Endothelial cell of umbilical vein (primary cell): ENCODE measurements at regions not wholly inside any gene's neighbourhood (a gene's known extent, or its start where the extent isn't known, plus 50 kb on each side); places are given as distances from the start of the nearest gene placed in this dataset.

Experiments used
- BruUV-seq: library from RNA; stranded (reverse); fragments of 400-500 nt; replicated peaks from 2 replicates; lab custom pipeline; 2021; lab: Mats Ljungman, UMichigan
- CTCF ChIA-PET: fragments of 300-600, 350-600 bp; sonication (Branson Sonifier 250); formaldehyde crosslinking; loops from one replicate; lab custom pipeline; 2021; ENCODE audit warnings: antibody characterized with exemption, inconsistent platforms; lab: Charles Lee
- POLR2A ChIA-PET: fragments of 300-600, 350-600 bp; sonication (Branson Sonifier 250); formaldehyde crosslinking; loops from one replicate; lab custom pipeline; 2021; ENCODE audit warnings: antibody characterized with exemption, inconsistent platforms; lab: Charles Lee
- DNase-seq: peaks from one replicate; pipeline ENCODE4 v3.0.0-alpha.2; 2011; ENCODE audit warnings: low read depth, low spot score
- FAIRE-seq: peaks from 2 replicates; lab custom pipeline; 2011; peaks lifted over from hg19 to GRCh38; lab: Jason Lieb, UNC
- H2AFZ ChIP-seq: 2 replicates; pipeline ENCODE4 v1.6.0; 2012; ENCODE audit warnings: low read depth, low read length, control low read depth, inconsistent platforms
- H3K27ac ChIP-seq: 2 replicates; pipeline ENCODE4 v1.5.1; 2011; ENCODE audit warnings: low read depth, mild to moderate bottlenecking, control low read depth, low read length, moderate library complexity; ENCODE audit not compliant: insufficient read depth
- H3K27me3 ChIP-seq, 2 experiments: 2 replicates each; pipeline versions ENCODE4 v1.6.0 to v1.6.1; 2011; ENCODE audit warnings: low read length in 2 of 2, mixed read lengths in 1 of 2; ENCODE audit not compliant: control insufficient read depth in 2 of 2, insufficient read depth in 2 of 2
- H3K36me3 ChIP-seq, 2 experiments: 2 replicates in 1 of 2; 3 replicates in 1 of 2; pipeline ENCODE4 v1.5.1; 2011; ENCODE audit warnings: low read length in 2 of 2, mild to moderate bottlenecking in 1 of 2, moderate library complexity in 1 of 2; ENCODE audit not compliant: control insufficient read depth in 2 of 2, insufficient read depth in 2 of 2; ENCODE audit errors: extremely low read depth in 1 of 2
- H3K4me1 ChIP-seq: 3 replicates; pipeline ENCODE4 v1.5.1; 2011; ENCODE audit warnings: mild to moderate bottlenecking, low read length; ENCODE audit not compliant: control insufficient read depth, insufficient read depth; ENCODE audit errors: extremely low read depth
- H3K4me2 ChIP-seq: 2 replicates; pipeline ENCODE4 v1.6.1; 2011; ENCODE audit warnings: low read length, control low read depth, mixed read lengths; ENCODE audit not compliant: insufficient read depth
- H3K4me3 ChIP-seq, 3 experiments: fragments of 200-600 bp in 1 of 3; sonication (generic), shearing (Covaris generic) in 1 of 3; replicated peaks in 1 of 3; 2 replicates each; pipeline ENCODE4 v1.5.1; 2011 to 2016; ENCODE audit warnings: control low read depth in 3 of 3, low read length in 3 of 3, mild to moderate bottlenecking in 2 of 3, inconsistent platforms in 1 of 3, low read depth in 1 of 3, moderate library complexity in 1 of 3; ENCODE audit not compliant: insufficient read depth in 1 of 3
- H3K79me2 ChIP-seq: 2 replicates; pipeline ENCODE4 v1.6.0; 2012; ENCODE audit warnings: low read length, inconsistent platforms; ENCODE audit not compliant: control insufficient read depth, insufficient read depth
- H3K9ac ChIP-seq: replicated peaks from 2 replicates; pipeline ENCODE3; 2011; ENCODE audit warnings: low read length, control low read depth; ENCODE audit not compliant: insufficient read depth; ENCODE audit errors: extremely low read depth
- H3K9me1 ChIP-seq: replicated peaks from 3 replicates; pipeline ENCODE4 v1.6.0; 2011; ENCODE audit warnings: mild to moderate bottlenecking, low read length; ENCODE audit not compliant: control insufficient read depth, insufficient read depth; ENCODE audit errors: extremely low read depth
- H3K9me3 ChIP-seq: replicated peaks from 2 replicates; pipeline ENCODE4 v1.5.1; 2012; ENCODE audit warnings: low read length, inconsistent platforms; ENCODE audit not compliant: control insufficient read depth, insufficient read depth
- H4K20me1 ChIP-seq: replicated peaks from 2 replicates; pipeline ENCODE3; 2011; ENCODE audit warnings: mild to moderate bottlenecking, low read length; ENCODE audit not compliant: control insufficient read depth, insufficient read depth; ENCODE audit errors: extremely low read depth
- CTCF ChIP-seq, 2 donors: IDR thresholded peaks; 1 replicate in 1 of 2; 2 replicates in 1 of 2; pipeline ENCODE4 v1.5.1; 2011; ENCODE audit warnings: low read length in 2 of 2, mild to moderate bottlenecking in 2 of 2, moderate library complexity in 2 of 2, control low read depth in 1 of 2, inconsistent platforms in 1 of 2, low read depth in 1 of 2; ENCODE audit not compliant: insufficient read depth in 1 of 2; ENCODE audit errors: extremely low read depth in 1 of 2
- EZH2 ChIP-seq: IDR thresholded peaks from 2 replicates; pipeline ENCODE4 v1.6.1; 2012; ENCODE audit warnings: borderline replicate concordance, low read depth, mild to moderate bottlenecking, moderate library complexity, low read length, inconsistent platforms; ENCODE audit not compliant: severe bottlenecking
- FOS ChIP-seq: IDR thresholded peaks from 2 replicates; pipeline ENCODE4 v1.6.1; 2011; ENCODE audit warnings: mild to moderate bottlenecking, low read length, moderate library complexity, borderline replicate concordance; ENCODE audit not compliant: insufficient read depth
- GATA2 ChIP-seq: IDR thresholded peaks from 2 replicates; pipeline ENCODE4 v1.7.0; 2011; ENCODE audit warnings: low read depth, mild to moderate bottlenecking, moderate library complexity, mixed read lengths, low read length; ENCODE audit not compliant: insufficient read length, insufficient read depth
- JUN ChIP-seq: IDR thresholded peaks from 2 replicates; pipeline ENCODE4 v1.6.1; 2011; ENCODE audit warnings: borderline replicate concordance, low read depth; ENCODE audit not compliant: insufficient read length, insufficient read depth
- MAX ChIP-seq: IDR thresholded peaks from 2 replicates; pipeline ENCODE4 v1.6.1; 2011; ENCODE audit not compliant: insufficient read depth, insufficient read length
- MYC ChIP-seq: IDR thresholded peaks from one replicate; pipeline ENCODE4 v1.6.1; 2011; ENCODE audit warnings: mild to moderate bottlenecking, low read depth, low read length
- POLR2AphosphoS5 ChIP-seq: IDR thresholded peaks from 2 replicates; pipeline ENCODE4 v1.6.1; 2012; ENCODE audit warnings: low read depth, mild to moderate bottlenecking, control low read depth, low read length, moderate library complexity; ENCODE audit not compliant: insufficient read depth
- dilution Hi-C: fragments of 300-500 bp; cut with MboI; formaldehyde crosslinking; loops from one replicate; pipeline ENCODE4 v1.15.0; 2019; ENCODE audit warnings: low sequenced_read_pairs; ENCODE audit not compliant: extremely low pct_ligation_motif_present
- intact Hi-C: fragments of 100-400 bp; cut with micrococcal nuclease; formaldehyde crosslinking; loops from one replicate; pipeline ENCODE4 v1.10.0; 2022

GRCh38 chr12:131229426-131230339 is 276.0 kb downstream of the ADGRD1 start:
- Histone ChIP-seq H3K9me3 (no peaks in the 10 kb centered on the region), H3K4me3 (no peak overlapping the region), H3K79me2 (no peaks in the 10 kb centered on the region), H2AFZ (no peak overlapping the region), H4K20me1 (no peaks in the 10 kb centered on the region), H3K36me3 (no peaks in the 10 kb centered on the region), H3K27ac (no peak overlapping the region), H3K9me1 (no peaks in the 10 kb centered on the region), H3K4me1 (no peaks in the 10 kb centered on the region), H3K4me2 (no peak overlapping the region), H3K27me3 (no peaks in the 10 kb centered on the region), H3K9ac (no peak overlapping the region)
- ChIA-PET CTCF (interaction anchor here (0.9 kb wide), 1 partner anchor 9 kb away, joined by 3 read pairs; no protein-coding TSS in a partner anchor), POLR2A (no interaction called here)
- DNase-seq (no peak), FAIRE-seq (no peak)
- BruUV-seq = no TSS peak
- TF ChIP-seq MYC (no peak), JUN (no peak), FOS (no peak), POLR2AphosphoS5 (no peak), MAX (no peak)
- dilution Hi-C loops = no loop called here
- intact Hi-C loops = no loop called here

- FAIRE-seq (no peak), DNase-seq (no peak)
- H3K4me1 ChIP-seq = no peaks in the 10 kb centered on the region
- no peaks in the 10 kb centered on the region for H3K36me3 ChIP-seq
- CTCF ChIA-PET = interaction anchor here (0.9 kb wide), 1 partner anchor 8 kb away, joined by 3 read pairs; no protein-coding TSS in a partner anchor
- no peak overlapping the region for H2AFZ ChIP-seq
- POLR2A ChIA-PET = no interaction called here
- no peaks in the 10 kb centered on the region for H4K20me1 ChIP-seq
- no TSS peak for BruUV-seq
- H3K4me3 ChIP-seq = no peak overlapping the region
- intact Hi-C loops = no loop called here
- no peaks in the 10 kb centered on the region for H3K79me2 ChIP-seq
- dilution Hi-C loops = no loop called here
- TF ChIP-seq GATA2 = no peak
- TF ChIP-seq MAX = no peak
- TF ChIP-seq EZH2 = no peak
- no peak for TF ChIP-seq MYC
- TF ChIP-seq POLR2AphosphoS5 = no peak
- no peak for TF ChIP-seq JUN
- no peak for TF ChIP-seq CTCF (IDR thresholded peaks at IDR 0.05; ENCODE audit: extremely low read depth in 1 of 2, insufficient read depth in 1 of 2, low read depth in 1 of 2, low read length in 2 of 2)
- TF ChIP-seq FOS = no peak
- no peak overlapping the region for H3K4me2 ChIP-seq
- H3K27ac ChIP-seq = no peak overlapping the region
- H3K9ac ChIP-seq = no peak overlapping the region
- no peaks in the 10 kb centered on the region for H3K27me3 ChIP-seq
- H3K9me3 ChIP-seq = no peaks in the 10 kb centered on the region
- H3K9me1 ChIP-seq = no peaks in the 10 kb centered on the region
These were observed 276.8 kb downstream of the ADGRD1 start for GRCh38 chr12:131230340-131231031.
